Astrocyte (in vitro differentiated cells and primary cell): ENCODE measurements at regions not wholly inside any gene's neighbourhood (a gene's known extent, or its start where the extent isn't known, plus 50 kb on each side); places are given as distances from the start of the nearest gene placed in this dataset.

Experiments
- EZH2 ChIP-seq: IDR thresholded peaks from 2 replicates; pipeline ENCODE4 v1.6.1; 2012; ENCODE audit warnings: mild to moderate bottlenecking, low read length, inconsistent platforms; ENCODE audit not compliant: insufficient read depth
- TF ChIP-seq, protein P1 (sequence below): IDR thresholded peaks from 2 replicates; pipeline ENCODE4 v1.5.1; 2011; ENCODE audit warnings: low read depth, mild to moderate bottlenecking, inconsistent platforms, low read length, moderate library complexity; ENCODE audit not compliant: insufficient read depth

GRCh38 chrX:39426101-39426500 lies 624.8 kb downstream of the MID1IP1 start:
- TF ChIP-seq, protein P1, sequence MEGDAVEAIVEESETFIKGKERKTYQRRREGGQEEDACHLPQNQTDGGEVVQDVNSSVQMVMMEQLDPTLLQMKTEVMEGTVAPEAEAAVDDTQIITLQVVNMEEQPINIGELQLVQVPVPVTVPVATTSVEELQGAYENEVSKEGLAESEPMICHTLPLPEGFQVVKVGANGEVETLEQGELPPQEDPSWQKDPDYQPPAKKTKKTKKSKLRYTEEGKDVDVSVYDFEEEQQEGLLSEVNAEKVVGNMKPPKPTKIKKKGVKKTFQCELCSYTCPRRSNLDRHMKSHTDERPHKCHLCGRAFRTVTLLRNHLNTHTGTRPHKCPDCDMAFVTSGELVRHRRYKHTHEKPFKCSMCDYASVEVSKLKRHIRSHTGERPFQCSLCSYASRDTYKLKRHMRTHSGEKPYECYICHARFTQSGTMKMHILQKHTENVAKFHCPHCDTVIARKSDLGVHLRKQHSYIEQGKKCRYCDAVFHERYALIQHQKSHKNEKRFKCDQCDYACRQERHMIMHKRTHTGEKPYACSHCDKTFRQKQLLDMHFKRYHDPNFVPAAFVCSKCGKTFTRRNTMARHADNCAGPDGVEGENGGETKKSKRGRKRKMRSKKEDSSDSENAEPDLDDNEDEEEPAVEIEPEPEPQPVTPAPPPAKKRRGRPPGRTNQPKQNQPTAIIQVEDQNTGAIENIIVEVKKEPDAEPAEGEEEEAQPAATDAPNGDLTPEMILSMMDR: no peak
- no peak for TF ChIP-seq EZH2
